COLO668 (cell line): ENCODE measurements at regions not wholly inside any gene's neighbourhood (a gene's known extent, or its start where the extent isn't known, plus 50 kb on each side); places are given as distances from the start of the nearest gene placed in this dataset.
"Not testable (repeated sequence)": the region's sequence is repeated elsewhere in the genome, so short reads cannot be mapped to it uniquely, and the experiment has no call there.

ENCODE experiments used
- DNase-seq: peaks from one replicate; lab custom pipeline; 2025; ENCODE audit not compliant: unreplicated experiment; lab: John Stamatoyannopoulos, UW

- DNase-seq: no peak
Observed at GRCh38 chr14:104474495-104475213, 104.9 kb upstream of the C14orf180 start.

GRCh38 chr14:104475256-104475655, 104.3 kb upstream of the C14orf180 start:
- DNase-seq: no peak

- DNase-seq: no peak
Observed at GRCh38 chr14:104475802-104476201, 103.8 kb upstream of the C14orf180 start.

- DNase-seq: no peak
Observed at GRCh38 chr14:104476437-104476836, 103.1 kb upstream of the C14orf180 start.

- no peak for DNase-seq
Observed at GRCh38 chr14:104477117-104477623, 102.4 kb upstream of the C14orf180 start.

- DNase-seq: peak; percentile 25
Observed at GRCh38 chr14:104477666-104478380, 101.7 kb upstream of the C14orf180 start.

GRCh38 chr14:104478656-104479055, 100.9 kb upstream of the C14orf180 start:
- DNase-seq: no peak

- DNase-seq: no peak
Observed at GRCh38 chr14:104479901-104480300, 99.7 kb upstream of the C14orf180 start.

GRCh38 chr14:104481323-104481722, 98.2 kb upstream of the C14orf180 start:
- DNase-seq: no peak

GRCh38 chr14:104482017-104482416, 97.5 kb upstream of the C14orf180 start:
- DNase-seq: not testable (repeated sequence)

- no peak for DNase-seq
Observed at GRCh38 chr14:104486222-104486923, 93.2 kb upstream of the C14orf180 start.

- DNase-seq: no peak
Observed at GRCh38 chr14:104494483-104494882, 85.1 kb upstream of the C14orf180 start.

GRCh38 chr14:104496095-104496494, 83.5 kb upstream of the C14orf180 start:
- DNase-seq: no peak

GRCh38 chr14:104499784-104500760, 79.5 kb upstream of the C14orf180 start:
- no peak for DNase-seq

GRCh38 chr14:104502060-104502459, 77.5 kb upstream of the C14orf180 start:
- no peak for DNase-seq

- no peak for DNase-seq
Observed at GRCh38 chr14:104503691-104504090, 75.9 kb upstream of the C14orf180 start.

- no peak for DNase-seq
Observed at GRCh38 chr14:104504172-104504735, 75.3 kb upstream of the C14orf180 start.

GRCh38 chr14:104505085-104506074, 74.2 kb upstream of the C14orf180 start:
- DNase-seq: no peak
